Left colon (tissue), 2 donors: ENCODE measurements at regions not wholly inside any gene's neighbourhood (a gene's known extent, or its start where the extent isn't known, plus 50 kb on each side); places are given as distances from the start of the nearest gene placed in this dataset.
"Not testable (repeated sequence)": the region's sequence is repeated elsewhere in the genome, so short reads cannot be mapped to it uniquely, and the experiment has no call there.

Experiments used
- ATAC-seq: fragments of 200-7000 bp; cut with Tn5 transposase; one replicate; pipeline ENCODE4 v1.9.1; 2020; ENCODE audit warnings: mild to moderate bottlenecking, moderate library complexity
- DNase-seq, 2 donors: peaks; one replicate each; pipeline ENCODE4 v3.0.0-alpha.2; 2020
- intact Hi-C, 2 donors: fragments of 100-400 bp; cut with DNase I in 1 of 2; cut with micrococcal nuclease in 1 of 2; formaldehyde crosslinking; loops; one replicate each; pipeline versions ENCODE4 v1.11.2 to v1.14.0; 2022; cut with DNase I, micrococcal nuclease
- donor health status: DM: no; HTN: no; CAD: no.
- donor health status: DM: yes; HTN: yes; CAD: no.

- no peak for ATAC-seq
- no peak for DNase-seq
- intact Hi-C loops: no loop called here
Observed at GRCh38 chr4:114223580-114223979, 244.1 kb upstream of the ARSJ start.

GRCh38 chr4:114225436-114225835 is 246.0 kb upstream of the ARSJ start:
- intact Hi-C loops: no loop called here

GRCh38 chr4:114226179-114226578 is 246.7 kb upstream of the ARSJ start:
- no peak for DNase-seq
- ATAC-seq: no peak
- intact Hi-C loops: no loop called here

More at GRCh38 chr4:114225436-114225835, 246.0 kb upstream of the ARSJ start:
- ATAC-seq: no peak
- DNase-seq: no peak

GRCh38 chr4:114226968-114227760 is 247.7 kb upstream of the ARSJ start:
- intact Hi-C loops: no loop called here
- ATAC-seq (no peak), DNase-seq (no peak)

- intact Hi-C loops: no loop called here
- ATAC-seq: no peak
- DNase-seq: no peak
Observed at GRCh38 chr4:114229706-114230105, 250.3 kb upstream of the ARSJ start.

- intact Hi-C loops: no loop called here
- ATAC-seq (no peak), DNase-seq (no peak)
Observed at GRCh38 chr4:114236171-114236769, 256.8 kb upstream of the ARSJ start.

GRCh38 chr4:114237997-114238396 is 258.6 kb upstream of the ARSJ start:
- ATAC-seq (no peak), DNase-seq (no peak)
- intact Hi-C loops: no loop called here

- DNase-seq: no peak
- ATAC-seq: no peak
- intact Hi-C loops: no loop called here
Observed at GRCh38 chr4:114249561-114249960, 270.1 kb upstream of the ARSJ start.

- DNase-seq (no peak), ATAC-seq (no peak)
- intact Hi-C loops: no loop called here
Observed at GRCh38 chr4:114249976-114250375, 270.5 kb upstream of the ARSJ start.

GRCh38 chr4:114250439-114250891 is 271.0 kb upstream of the ARSJ start:
- intact Hi-C loops: no loop called here
- no peak for DNase-seq
- ATAC-seq: no peak

GRCh38 chr4:114251020-114251419 is 271.6 kb upstream of the ARSJ start:
- no peak for ATAC-seq
- intact Hi-C loops: no loop called here
- DNase-seq: no peak

GRCh38 chr4:114252499-114252898 is 273.1 kb upstream of the ARSJ start:
- ATAC-seq: no peak
- no peak for DNase-seq
- intact Hi-C loops: no loop called here

- DNase-seq: no peak
- ATAC-seq: no peak
- intact Hi-C loops: no loop called here
Observed at GRCh38 chr4:114257501-114257900, 278.1 kb upstream of the ARSJ start.

GRCh38 chr4:114262421-114262820 is 283.0 kb upstream of the ARSJ start:
- ATAC-seq, DNase-seq, intact Hi-C loops: not testable (repeated sequence)

GRCh38 chr4:114263233-114263632 is 283.8 kb upstream of the ARSJ start:
- ATAC-seq (no peak), DNase-seq (no peak)
- intact Hi-C loops: no loop called here

- DNase-seq (no peak), ATAC-seq (no peak)
- intact Hi-C loops: no loop called here
Observed at GRCh38 chr4:114264452-114264851, 285.0 kb upstream of the ARSJ start.

- intact Hi-C loops: no loop called here
- no peak for DNase-seq
- ATAC-seq: no peak
Observed at GRCh38 chr4:114264877-114265291, 285.4 kb upstream of the ARSJ start.

- DNase-seq (no peak), ATAC-seq (no peak)
- intact Hi-C loops: no loop called here
Observed at GRCh38 chr4:114265342-114265741, 285.9 kb upstream of the ARSJ start.

- intact Hi-C loops: no loop called here
- ATAC-seq (no peak), DNase-seq (no peak)
Observed at GRCh38 chr4:114267976-114268375, 288.5 kb upstream of the ARSJ start.

GRCh38 chr4:114271031-114271430 is 291.6 kb upstream of the ARSJ start:
- ATAC-seq (no peak), DNase-seq (no peak)
- intact Hi-C loops: no loop called here

- DNase-seq: no peak
- ATAC-seq: no peak
- intact Hi-C loops: no loop called here
Observed at GRCh38 chr4:114272226-114272625, 292.8 kb upstream of the ARSJ start.
